GM12874 (cell line): ENCODE measurements at regions not wholly inside any gene's neighbourhood (a gene's known extent, or its start where the extent isn't known, plus 50 kb on each side); places are given as distances from the start of the nearest gene placed in this dataset.

Experiments
- CTCF ChIP-seq: IDR thresholded peaks from 2 replicates; pipeline ENCODE4 v1.5.1; 2011; ENCODE audit warnings: low read depth, mild to moderate bottlenecking, control low read depth, low read length, moderate library complexity; ENCODE audit not compliant: insufficient read depth

GRCh38 chr5:173463207-173463606 lies 135.0 kb upstream of the STC2 start:
- no peak for TF ChIP-seq CTCF

GRCh38 chr5:173458828-173459609 lies 130.8 kb upstream of the STC2 start:
- no peak for TF ChIP-seq CTCF

GRCh38 chr5:173457482-173457881 lies 129.3 kb upstream of the STC2 start:
- no peak for TF ChIP-seq CTCF

- no peak for TF ChIP-seq CTCF
These were observed 128.5 kb upstream of the STC2 start for GRCh38 chr5:173456751-173457171.

GRCh38 chr5:173456181-173456580 lies 128.0 kb upstream of the STC2 start:
- no peak for TF ChIP-seq CTCF

- no peak for TF ChIP-seq CTCF
These were observed 127.4 kb upstream of the STC2 start for GRCh38 chr5:173455599-173455957.

GRCh38 chr5:173454736-173455598 lies 126.8 kb upstream of the STC2 start:
- no peak for TF ChIP-seq CTCF
